Right lobe of liver (tissue), 6 donors: ENCODE measurements at regions not wholly inside any gene's neighbourhood (a gene's known extent, or its start where the extent isn't known, plus 50 kb on each side); places are given as distances from the start of the nearest gene placed in this dataset.

Experiments used
- ATAC-seq, 4 donors: fragments of 200-7000 bp; cut with Tn5 transposase; one replicate each; pipeline ENCODE4 v1.9.1; 2020; ENCODE audit warnings: mild to moderate bottlenecking in 4 of 4, moderate library complexity in 4 of 4
- DNase-seq, 3 donors: peaks; one replicate each; pipeline ENCODE4 v3.0.0-alpha.2; 2020
- H3K27ac ChIP-seq, 3 donors: fragments of 200-600 bp; one replicate each; pipeline ENCODE4 v1.8.0; 2022
- H3K27me3 ChIP-seq, 2 donors: fragments of 200-600 bp; one replicate each; pipeline ENCODE4 v1.8.0; 2022
- H3K36me3 ChIP-seq, 4 donors: fragments of 200-600 bp; sonication (generic) in 1 of 4; one replicate each; pipeline versions ENCODE4 v1.5.1 to v1.8.0; 2017 to 2022; ENCODE audit warnings: control low read depth in 1 of 4
- H3K4me1 ChIP-seq, 4 donors: fragments of 200-600 bp; sonication (generic) in 1 of 4; one replicate each; pipeline versions ENCODE4 v1.5.1 to v1.8.0; 2017 to 2022; ENCODE audit warnings: control low read depth in 1 of 4
- H3K4me3 ChIP-seq, 3 donors: fragments of 200-600 bp; one replicate each; pipeline ENCODE4 v1.8.0; 2022
- H3K9me3 ChIP-seq, 4 donors: fragments of 200-600 bp; sonication (generic) in 1 of 4; one replicate each; pipeline versions ENCODE4 v1.5.1 to v1.8.0; 2017 to 2022; ENCODE audit warnings: control low read depth in 1 of 4
- POLR2A ChIP-seq: fragments of 450-650 bp; IDR thresholded peaks from one replicate; pipeline ENCODE4 v1.6.1; 2017; ENCODE audit warnings: antibody characterized with exemption, mild to moderate bottlenecking
- WGBS: methylation state at CpG from one replicate; pipeline ENCODE4 v1.1.6; 2018; ENCODE audit warnings: low coverage, low lambda C conversion rate; ENCODE audit not compliant: insufficient coverage; ENCODE audit errors: missing lambda C conversion rate; 5-methylcytosine and 5-hydroxymethylcytosine counted together
- intact Hi-C, 2 donors: fragments of 100-400 bp; cut with DNase I; formaldehyde crosslinking; loops; one replicate each; pipeline versions ENCODE4 v1.11.2 to v1.14.1; 2022
- TF ChIP-seq, protein P1 (sequence below), 4 donors: fragments of 200-600 bp in 3 of 4; fragments of 450-650 bp in 1 of 4; IDR thresholded peaks; one replicate each; pipeline versions ENCODE4 v1.5.1 to v1.8.0; 2016 to 2022; ENCODE audit warnings: antibody characterized with exemption in 4 of 4, mild to moderate bottlenecking in 2 of 4
- donor health status: DM: no; HTN: yes; CAD: no.
- donor health status: DM: no; HTN: no; CAD: no.
- donor health status: DM: no; HTN: no; CAD: no.
- donor health status: DM: no; HTN: yes; CAD: no.
- donor health status: DM: no; HTN: yes; CAD: no.

DNA sequence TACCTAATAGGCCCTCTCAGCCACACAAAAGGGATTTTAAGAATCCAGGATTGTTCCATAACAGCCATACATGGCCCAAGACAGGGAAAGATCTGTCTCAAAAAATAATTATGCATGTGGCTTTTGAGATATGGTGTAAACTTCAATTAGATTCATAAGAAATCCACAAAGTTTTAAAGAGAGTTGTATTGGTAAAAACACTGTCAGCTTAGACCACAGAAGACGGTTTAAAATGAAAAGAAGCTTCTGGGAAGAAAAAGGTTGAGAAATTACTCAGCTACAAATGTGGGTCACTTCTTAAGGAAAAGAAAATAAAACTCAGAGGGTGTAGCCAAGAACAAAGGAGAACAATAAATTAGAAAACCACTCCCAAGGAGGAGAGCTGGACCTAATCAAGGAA, 191.4 kb downstream of the KIF26A start:
- Histone ChIP-seq H3K27ac (no peak overlapping the region), H3K4me1 (no peaks in the 10 kb centered on the region), H3K36me3 (no peaks in the 10 kb centered on the region), H3K9me3 (no peaks in the 10 kb centered on the region), H3K4me3 (no peak overlapping the region), H3K27me3 (no peaks in the 10 kb centered on the region)
- intact Hi-C loops: no loop called here
- TF ChIP-seq POLR2A: no peak
- TF ChIP-seq, protein P1, sequence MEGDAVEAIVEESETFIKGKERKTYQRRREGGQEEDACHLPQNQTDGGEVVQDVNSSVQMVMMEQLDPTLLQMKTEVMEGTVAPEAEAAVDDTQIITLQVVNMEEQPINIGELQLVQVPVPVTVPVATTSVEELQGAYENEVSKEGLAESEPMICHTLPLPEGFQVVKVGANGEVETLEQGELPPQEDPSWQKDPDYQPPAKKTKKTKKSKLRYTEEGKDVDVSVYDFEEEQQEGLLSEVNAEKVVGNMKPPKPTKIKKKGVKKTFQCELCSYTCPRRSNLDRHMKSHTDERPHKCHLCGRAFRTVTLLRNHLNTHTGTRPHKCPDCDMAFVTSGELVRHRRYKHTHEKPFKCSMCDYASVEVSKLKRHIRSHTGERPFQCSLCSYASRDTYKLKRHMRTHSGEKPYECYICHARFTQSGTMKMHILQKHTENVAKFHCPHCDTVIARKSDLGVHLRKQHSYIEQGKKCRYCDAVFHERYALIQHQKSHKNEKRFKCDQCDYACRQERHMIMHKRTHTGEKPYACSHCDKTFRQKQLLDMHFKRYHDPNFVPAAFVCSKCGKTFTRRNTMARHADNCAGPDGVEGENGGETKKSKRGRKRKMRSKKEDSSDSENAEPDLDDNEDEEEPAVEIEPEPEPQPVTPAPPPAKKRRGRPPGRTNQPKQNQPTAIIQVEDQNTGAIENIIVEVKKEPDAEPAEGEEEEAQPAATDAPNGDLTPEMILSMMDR (IDR thresholded peaks at IDR 0.05): no peak
- ATAC-seq (no peak), DNase-seq (no peak)
- WGBS: 100% methylated on average over 1 of the region's 1 CpG

DNA sequence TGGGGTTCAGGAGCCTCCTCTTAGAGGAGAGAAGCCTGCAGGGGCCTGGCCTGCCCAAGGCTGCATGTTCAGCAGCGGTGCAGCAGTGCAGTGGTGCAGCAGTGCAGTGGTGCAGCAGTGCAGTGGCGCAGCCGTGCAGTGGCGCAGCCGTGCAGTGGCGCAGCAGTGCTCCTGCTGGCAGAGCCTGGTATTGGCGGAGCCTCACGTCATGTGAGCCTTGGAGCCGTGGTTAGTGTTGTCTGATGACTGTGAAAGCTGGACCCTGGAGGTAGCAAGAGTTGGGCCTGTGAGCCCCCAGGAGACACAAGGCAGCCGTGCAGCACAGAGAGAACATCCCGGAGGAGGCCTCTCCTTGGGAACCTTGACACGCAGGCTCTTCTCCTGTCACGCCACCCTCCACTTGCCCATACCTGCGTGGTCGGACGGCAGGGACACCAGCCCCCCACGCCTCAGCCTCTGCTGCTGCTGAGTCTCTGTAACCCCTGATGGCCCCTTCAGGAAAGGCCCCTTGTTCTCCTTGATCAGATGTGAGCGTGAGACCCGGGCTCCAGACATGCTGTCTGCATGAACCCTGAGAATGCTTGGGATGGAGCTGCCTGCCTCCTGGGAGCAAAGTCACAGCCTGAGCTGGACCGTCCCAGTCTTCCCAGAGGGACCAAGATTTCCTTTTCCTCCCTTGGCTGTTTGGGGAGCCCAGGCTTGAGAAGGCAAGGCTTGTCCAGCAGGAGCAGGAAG, 193.7 kb downstream of the KIF26A start:
- intact Hi-C loops: no loop called here
- Histone ChIP-seq H3K36me3 (no peaks in the 10 kb centered on the region), H3K4me1 (no peaks in the 10 kb centered on the region), H3K27me3 (no peaks in the 10 kb centered on the region), H3K4me3 (no peak overlapping the region), H3K9me3 (no peaks in the 10 kb centered on the region), H3K27ac (no peak overlapping the region)
- no peak for ATAC-seq
- no peak for DNase-seq
- no peak for TF ChIP-seq POLR2A
- no CpG with 5 or more reads among the region's 20 CpGs for WGBS

DNA sequence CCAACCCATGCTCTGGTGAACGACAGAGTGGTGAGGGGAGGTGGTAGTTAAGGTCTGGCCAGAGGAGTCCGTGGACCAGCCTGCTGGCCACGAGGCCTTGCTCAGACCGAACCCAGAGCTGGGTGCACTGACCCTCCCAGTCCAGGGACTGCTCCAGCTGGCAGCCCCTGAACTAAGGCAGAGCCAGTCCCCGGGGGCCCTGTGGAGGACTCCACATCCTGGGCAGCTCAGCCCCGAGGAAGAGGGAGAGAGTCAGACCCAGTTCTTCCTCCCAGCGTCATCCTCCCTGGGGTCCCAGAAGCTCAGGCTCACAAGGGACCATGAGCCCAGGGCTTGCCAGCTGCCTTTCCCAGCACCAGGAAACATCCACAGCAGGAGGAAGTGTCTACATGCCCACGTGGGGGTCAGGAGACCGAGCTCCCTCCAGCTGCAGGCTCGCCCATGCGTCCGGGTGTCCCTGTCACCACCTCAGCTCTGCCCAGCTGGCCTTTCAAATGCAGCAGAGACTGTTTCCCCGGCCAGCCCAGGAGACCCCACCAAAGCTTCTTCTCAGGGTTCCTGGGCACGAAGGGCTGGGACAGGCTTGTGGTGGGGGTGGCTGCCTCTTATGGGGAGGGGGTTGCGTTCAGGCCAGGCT, 194.4 kb downstream of the KIF26A start:
- peak in 1 of 3 donors; percentile 45 for DNase-seq
- H3K36me3 ChIP-seq: no peaks in the 10 kb centered on the region
- no peaks in the 10 kb centered on the region for H3K9me3 ChIP-seq
- intact Hi-C loops: no loop called here
- WGBS: 60% methylated on average over 3 of the region's 15 CpGs
- no peak overlapping the region for H3K27ac ChIP-seq
- no peaks in the 10 kb centered on the region for H3K27me3 ChIP-seq
- TF ChIP-seq, protein P1 (IDR thresholded peaks at IDR 0.05): no peak
- no peak for TF ChIP-seq POLR2A
- peak in 2 of 4 donors; percentile 34 to 51 for ATAC-seq
- H3K4me3 ChIP-seq: no peak overlapping the region
- H3K4me1 ChIP-seq: no peaks in the 10 kb centered on the region

DNA sequence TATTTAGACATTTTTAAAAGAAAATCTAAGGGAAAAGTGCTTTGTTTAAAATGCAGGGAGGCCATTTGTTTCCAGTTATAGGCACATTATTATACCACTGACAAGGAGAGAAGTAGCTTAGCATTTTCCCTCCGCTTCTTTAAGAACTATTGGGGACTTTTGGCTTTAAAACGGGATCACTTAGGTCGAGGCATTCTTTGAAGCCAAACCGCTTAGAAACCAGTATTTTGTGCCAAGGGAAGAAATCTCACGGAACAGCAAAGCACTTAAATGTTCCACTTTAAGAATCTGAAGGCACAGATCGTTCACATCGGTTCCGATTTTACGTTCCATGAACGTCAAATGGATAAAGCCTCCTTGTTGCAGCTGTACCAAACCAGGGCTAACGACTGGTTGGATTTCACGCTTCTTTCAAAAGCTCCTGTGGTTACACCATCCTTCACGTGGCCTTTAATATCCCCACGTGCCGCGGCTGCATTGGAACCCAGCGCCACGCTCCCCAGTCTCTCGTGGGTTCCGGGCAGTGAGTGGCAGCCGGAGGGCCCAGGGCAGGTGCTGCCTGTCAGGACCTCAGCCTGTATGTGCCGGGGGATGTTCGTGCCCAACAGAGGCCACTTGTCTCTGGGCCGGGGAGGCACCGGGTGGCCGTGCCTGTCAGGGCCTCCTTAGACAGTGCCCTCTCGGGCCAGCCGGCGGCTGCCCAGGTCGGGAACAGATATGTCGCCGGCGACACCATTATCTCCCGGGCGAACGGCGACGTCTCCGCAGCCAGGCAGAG, 195.4 kb downstream of the KIF26A start:
- H3K27me3 ChIP-seq: no peaks in the 10 kb centered on the region
- no peak overlapping the region for H3K27ac ChIP-seq
- intact Hi-C loops: no loop called here
- DNase-seq (peak in 1 of 3 donors; percentile 37), ATAC-seq (no peak)
- H3K9me3 ChIP-seq: peaks cover 0 to 5% (median 0%) of the 10 kb centered on the region in 4 donors
- no peak overlapping the region for H3K4me3 ChIP-seq
- no peaks in the 10 kb centered on the region for H3K4me1 ChIP-seq
- WGBS: 72% methylated on average over 26 of the region's 39 CpGs
- no peak for TF ChIP-seq POLR2A
- TF ChIP-seq, protein P1 (IDR thresholded peaks at IDR 0.05): no peak
- H3K36me3 ChIP-seq: no peaks in the 10 kb centered on the region
